IPS-NIHi11 (cell line): ENCODE measurements at regions not wholly inside any gene's neighbourhood (a gene's known extent, or its start where the extent isn't known, plus 50 kb on each side); places are given as distances from the start of the nearest gene placed in this dataset.
"Not testable (repeated sequence)": the region's sequence is repeated elsewhere in the genome, so short reads cannot be mapped to it uniquely, and the experiment has no call there.

Experiments
- DNase-seq: peaks from one replicate; pipeline ENCODE4 v3.0.0; 2012; ENCODE audit warnings: mixed read lengths, low spot score

- DNase-seq = not testable (repeated sequence)
These were observed 213.2 kb downstream of the BANP start for GRCh38 chr16:88164196-88165039.

GRCh38 chr16:88165040-88165544 is 213.9 kb downstream of the BANP start:
- not testable (repeated sequence) for DNase-seq

DNA sequence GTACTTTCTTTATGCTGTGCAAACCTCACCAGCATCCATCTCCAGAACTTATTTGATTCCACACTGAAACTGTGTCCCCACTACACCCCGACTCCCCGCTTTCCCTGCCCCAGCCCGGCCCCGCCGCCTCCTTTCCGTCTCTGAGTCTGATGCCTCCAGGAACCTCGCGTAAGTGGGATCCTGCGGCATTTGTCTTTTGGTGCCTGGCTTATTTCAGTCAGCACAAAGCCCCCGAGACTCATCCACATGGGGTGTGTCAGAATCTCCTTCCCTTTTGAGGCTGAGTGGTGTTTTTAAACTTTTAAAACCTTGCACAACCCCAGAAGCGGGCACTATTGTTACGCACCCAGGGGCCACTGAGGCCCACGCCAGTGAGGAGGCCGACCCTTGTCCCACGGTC is 214.4 kb downstream of the BANP start:
- not testable (repeated sequence) for DNase-seq

- not testable (repeated sequence) for DNase-seq
These were observed 215.1 kb downstream of the BANP start for GRCh38 chr16:88166209-88166773.

GRCh38 chr16:88167798-88168556 is 214.8 kb upstream of the ZNF469 start:
- not testable (repeated sequence) for DNase-seq

- not testable (repeated sequence) for DNase-seq
These were observed 214.2 kb upstream of the ZNF469 start for GRCh38 chr16:88168557-88168949.

DNA sequence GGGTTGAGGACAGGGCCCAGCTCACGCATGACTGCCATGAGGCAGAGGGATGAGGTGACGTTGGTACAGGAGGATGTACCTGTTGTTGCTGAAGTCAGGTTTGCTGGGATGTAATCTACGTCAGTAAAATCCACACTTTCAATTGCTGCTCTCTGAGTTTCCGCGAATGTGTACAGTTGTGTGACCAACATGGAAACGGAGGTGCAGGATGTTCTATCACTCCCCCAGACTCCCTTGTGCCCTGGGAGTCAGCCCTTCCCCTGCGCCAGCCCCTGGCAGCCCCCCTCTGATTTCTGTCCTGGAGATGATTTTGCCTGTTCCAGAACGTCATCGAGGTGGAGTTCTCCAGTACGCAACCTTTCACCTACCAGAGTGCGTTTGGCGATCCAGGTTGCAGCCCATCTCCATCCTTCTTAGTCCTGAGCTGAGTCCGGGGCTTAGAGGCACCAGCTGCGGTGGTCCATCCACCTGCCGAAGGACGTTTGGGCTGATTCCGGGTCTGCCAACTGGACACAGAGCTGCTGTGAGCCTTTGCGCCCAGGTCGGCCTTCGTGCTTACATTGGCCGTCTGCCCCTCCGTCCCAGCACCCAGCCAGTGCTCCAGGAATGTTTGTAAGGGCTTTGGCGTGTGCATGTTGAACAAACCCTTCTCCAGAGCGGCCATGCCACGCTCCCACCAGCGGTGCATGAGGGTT is 213.5 kb upstream of the ZNF469 start:
- DNase-seq = not testable (repeated sequence)

GRCh38 chr16:88169831-88170165 is 213.0 kb upstream of the ZNF469 start:
- DNase-seq = not testable (repeated sequence)

DNA sequence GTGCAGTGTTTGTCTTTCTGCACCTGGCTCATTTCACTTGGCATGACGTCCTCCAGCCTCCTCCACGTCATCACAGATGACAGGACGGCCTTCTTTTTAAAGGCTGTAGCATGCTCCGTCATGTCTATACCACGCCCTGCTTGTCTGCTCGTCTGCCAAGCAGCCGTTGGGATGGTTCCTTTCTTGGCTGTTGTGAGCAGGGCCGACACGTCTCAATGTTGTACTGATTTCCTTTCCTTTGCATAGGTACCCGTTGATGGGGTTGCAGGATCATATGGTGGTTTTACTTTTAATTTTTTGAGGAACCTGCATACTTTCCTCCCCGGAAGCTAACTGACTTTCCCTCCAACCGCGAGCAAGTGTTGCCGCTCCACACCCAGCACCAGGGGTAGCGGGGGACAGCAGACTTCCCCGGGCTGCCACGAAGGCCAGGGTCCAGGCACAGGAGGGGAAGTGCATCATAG is 212.2 kb upstream of the ZNF469 start:
- no peak for DNase-seq

DNA sequence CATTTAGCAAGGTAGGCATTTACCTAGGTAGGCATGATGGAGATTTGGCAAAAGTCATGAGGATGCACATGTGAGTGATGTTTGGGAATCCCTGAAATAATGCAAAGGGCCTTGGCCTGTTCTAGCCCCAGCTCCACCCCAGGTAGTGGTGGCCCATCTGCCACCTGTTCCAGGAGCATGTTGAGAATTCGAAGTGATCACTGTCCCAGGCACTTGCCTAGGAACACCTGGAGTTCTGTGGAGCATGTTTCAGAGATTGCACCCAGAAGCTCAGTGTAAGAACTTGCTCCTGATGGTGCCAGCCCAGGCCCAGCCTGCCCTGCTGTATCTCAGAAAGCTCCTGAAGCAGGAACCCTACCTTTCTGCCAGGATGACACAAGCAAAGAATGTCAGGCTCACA is 211.6 kb upstream of the ZNF469 start:
- not testable (repeated sequence) for DNase-seq

DNA sequence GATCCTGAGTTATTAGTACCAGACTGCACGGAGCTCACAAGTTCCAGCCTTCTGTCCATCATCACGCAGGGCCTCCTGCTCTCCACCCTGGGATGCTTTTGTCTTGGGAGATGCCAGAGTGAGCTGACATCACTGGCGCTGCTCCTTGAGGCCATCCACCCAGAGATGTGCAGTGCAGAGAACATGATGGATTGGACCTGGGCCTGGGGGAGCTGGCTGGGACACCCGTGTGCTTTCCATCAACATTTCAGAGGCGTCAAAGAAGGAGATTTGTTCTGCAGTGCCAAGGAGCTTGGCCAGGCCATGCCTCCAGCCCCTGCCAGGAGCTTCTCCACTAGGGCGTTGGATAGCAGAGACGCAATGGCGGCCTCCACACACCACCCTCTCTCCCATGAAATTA is 206.6 kb upstream of the ZNF469 start:
- DNase-seq = not testable (repeated sequence)

- DNase-seq = not testable (repeated sequence)
These were observed 206.1 kb upstream of the ZNF469 start for GRCh38 chr16:88176591-88177180.

GRCh38 chr16:88178251-88178650 is 204.5 kb upstream of the ZNF469 start:
- not testable (repeated sequence) for DNase-seq

DNA sequence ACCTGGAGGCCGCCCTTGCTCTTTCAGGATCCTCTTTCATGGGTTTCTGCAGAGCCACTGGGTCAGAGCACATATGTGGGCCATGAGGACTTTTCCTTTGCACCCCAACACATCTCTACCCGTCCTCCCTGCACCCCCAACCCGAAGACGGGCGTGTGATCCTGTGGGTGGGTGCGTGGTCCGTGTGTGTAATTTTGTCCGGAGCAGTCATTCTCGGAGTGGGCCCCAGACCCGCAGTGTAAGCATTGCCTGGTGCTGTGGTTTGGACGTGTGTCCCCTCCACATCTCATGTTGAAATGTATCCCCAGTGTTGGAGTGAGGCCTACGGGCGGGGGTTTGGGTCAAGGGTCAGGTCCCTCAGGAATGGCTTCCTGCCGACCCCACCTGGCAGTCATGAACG is 203.9 kb upstream of the ZNF469 start:
- DNase-seq = not testable (repeated sequence)

GRCh38 chr16:88182967-88183881 is 199.5 kb upstream of the ZNF469 start:
- not testable (repeated sequence) for DNase-seq

- not testable (repeated sequence) for DNase-seq
These were observed 198.7 kb upstream of the ZNF469 start for GRCh38 chr16:88184053-88184452.

DNA sequence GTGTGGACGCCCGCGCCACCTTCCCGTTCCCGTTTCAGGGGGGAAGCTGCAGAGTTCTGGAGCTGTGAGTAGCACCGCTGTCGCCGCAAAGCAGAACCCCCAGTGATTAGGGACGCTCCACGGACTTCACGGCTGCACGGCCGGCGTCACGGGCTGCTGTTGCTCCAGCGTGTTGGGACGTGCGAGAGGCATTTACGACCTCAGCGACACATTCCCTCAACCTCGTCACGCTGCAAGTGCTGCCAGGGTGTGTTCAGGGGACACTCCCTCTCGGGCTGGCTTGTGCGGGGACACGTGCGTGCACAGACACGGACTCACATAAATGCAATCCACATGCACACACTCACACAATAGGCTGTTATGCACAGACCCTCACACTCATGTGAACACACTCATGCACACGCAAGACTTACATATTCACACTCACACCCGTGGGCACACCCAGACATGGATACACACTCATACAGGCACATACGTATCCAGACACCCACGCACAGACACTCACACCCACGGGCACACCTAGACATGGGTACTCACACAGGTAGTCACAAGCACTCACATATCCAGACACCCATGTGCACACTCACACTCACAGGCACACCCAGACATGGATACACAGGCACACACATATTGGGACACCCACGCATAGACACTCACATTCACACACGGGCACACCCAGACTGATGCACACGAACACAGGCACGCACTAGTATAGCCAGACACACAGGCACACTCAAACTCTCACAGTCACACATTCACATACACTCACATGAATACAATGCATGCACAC is 198.0 kb upstream of the ZNF469 start:
- not testable (repeated sequence) for DNase-seq

- not testable (repeated sequence) for DNase-seq
These were observed 197.4 kb upstream of the ZNF469 start for GRCh38 chr16:88185406-88185805.
